GM19452 (cell line): ENCODE measurements at regions not wholly inside any gene's neighbourhood (a gene's known extent, or its start where the extent isn't known, plus 50 kb on each side); places are given as distances from the start of the nearest gene placed in this dataset.

ENCODE experiments used
- ATAC-seq: cut with Tn5 transposase; IDR thresholded peaks from one replicate; pipeline ENCODE4 v1.9.1; 2021; ENCODE audit not compliant: unreplicated experiment

GRCh38 chr6:90722648-90723047 lies 135.8 kb upstream of the MAP3K7 start:
- no peak for ATAC-seq

- no peak for ATAC-seq
Measured at GRCh38 chr6:90720404-90720803, 133.5 kb upstream of the MAP3K7 start.

GRCh38 chr6:90719321-90720195 lies 132.7 kb upstream of the MAP3K7 start:
- no peak for ATAC-seq

GRCh38 chr6:90716376-90716775 lies 129.5 kb upstream of the MAP3K7 start:
- no peak for ATAC-seq

- no peak for ATAC-seq
Measured at GRCh38 chr6:90715093-90715655, 128.3 kb upstream of the MAP3K7 start.

GRCh38 chr6:90714319-90714718 lies 127.4 kb upstream of the MAP3K7 start:
- ATAC-seq: no peak

- no peak for ATAC-seq
Measured at GRCh38 chr6:90712114-90712513, 125.2 kb upstream of the MAP3K7 start.

GRCh38 chr6:90709431-90709996 lies 122.6 kb upstream of the MAP3K7 start:
- no peak for ATAC-seq

GRCh38 chr6:90708206-90708737 lies 121.4 kb upstream of the MAP3K7 start:
- ATAC-seq: no peak

GRCh38 chr6:90707246-90707645 lies 120.4 kb upstream of the MAP3K7 start:
- no peak for ATAC-seq

- no peak for ATAC-seq
Measured at GRCh38 chr6:90703336-90703735, 116.5 kb upstream of the MAP3K7 start.

- ATAC-seq: no peak
Measured at GRCh38 chr6:90701926-90702325, 115.1 kb upstream of the MAP3K7 start.

GRCh38 chr6:90701146-90701781 lies 114.4 kb upstream of the MAP3K7 start:
- peak; percentile 83 for ATAC-seq

GRCh38 chr6:90695316-90695715 lies 108.4 kb upstream of the MAP3K7 start:
- ATAC-seq: no peak

GRCh38 chr6:90694802-90695201 lies 107.9 kb upstream of the MAP3K7 start:
- ATAC-seq: no peak

- ATAC-seq: no peak
Measured at GRCh38 chr6:90691823-90692222, 105.0 kb upstream of the MAP3K7 start.

- ATAC-seq: no peak
Measured at GRCh38 chr6:90689172-90689571, 102.3 kb upstream of the MAP3K7 start.

GRCh38 chr6:90687775-90688380 lies 101.0 kb upstream of the MAP3K7 start:
- ATAC-seq: no peak

GRCh38 chr6:90681863-90682262 lies 95.0 kb upstream of the MAP3K7 start:
- ATAC-seq: no peak

GRCh38 chr6:90678049-90678779 lies 91.3 kb upstream of the MAP3K7 start:
- ATAC-seq: no peak
